ENCODE measurements at regions not wholly inside any gene's neighbourhood (a gene's known extent, or its start where the extent isn't known, plus 50 kb on each side); places are given as distances from the start of the nearest gene placed in this dataset.
"Not testable (repeated sequence)": the region's sequence is repeated elsewhere in the genome, so short reads cannot be mapped to it uniquely, and the experiment has no call there.

GRCh38 chr5:108472237-108472636, 90.3 kb upstream of the FBXL17 start:
- Histone ChIP-seq H3K27me3 (ENCODE audit: control insufficient read depth, insufficient read depth, low read length) (no peaks in the 10 kb centered on the region), H3K4me3 (ENCODE audit: low read length) (no peak overlapping the region), H3K4me1 (ENCODE audit: control insufficient read depth, insufficient read depth, low read length) (no peaks in the 10 kb centered on the region), H3K27ac (ENCODE audit: low read length) (no peak overlapping the region), H3K9me3 (replicated peaks; ENCODE audit: control insufficient read depth, low read depth, low read length) (no peaks in the 10 kb centered on the region), H3K36me3 (ENCODE audit: control insufficient read depth, insufficient read depth, low read length) (no peaks in the 10 kb centered on the region)
- 64% methylated on average over 3 of the region's 3 CpGs for WGBS (ENCODE audit: insufficient coverage)
- DNase-seq, result peak; percentile 1

GRCh38 chr5:108467563-108467962, 85.7 kb upstream of the FBXL17 start:
- no peak overlapping the region for H3K4me3 ChIP-seq (ENCODE audit: low read length)
- H3K36me3 ChIP-seq (ENCODE audit: control insufficient read depth, insufficient read depth, low read length), result no peaks in the 10 kb centered on the region
- H3K27me3 ChIP-seq (ENCODE audit: control insufficient read depth, insufficient read depth, low read length), result no peaks in the 10 kb centered on the region
- no peaks in the 10 kb centered on the region for H3K4me1 ChIP-seq (ENCODE audit: control insufficient read depth, insufficient read depth, low read length)
- no peak for DNase-seq
- H3K27ac ChIP-seq (ENCODE audit: low read length), result no peak overlapping the region
- no peaks in the 10 kb centered on the region for H3K9me3 ChIP-seq (replicated peaks; ENCODE audit: control insufficient read depth, low read depth, low read length)
- no CpG with 5 or more reads among the region's 4 CpGs for WGBS (ENCODE audit: insufficient coverage)

DNA sequence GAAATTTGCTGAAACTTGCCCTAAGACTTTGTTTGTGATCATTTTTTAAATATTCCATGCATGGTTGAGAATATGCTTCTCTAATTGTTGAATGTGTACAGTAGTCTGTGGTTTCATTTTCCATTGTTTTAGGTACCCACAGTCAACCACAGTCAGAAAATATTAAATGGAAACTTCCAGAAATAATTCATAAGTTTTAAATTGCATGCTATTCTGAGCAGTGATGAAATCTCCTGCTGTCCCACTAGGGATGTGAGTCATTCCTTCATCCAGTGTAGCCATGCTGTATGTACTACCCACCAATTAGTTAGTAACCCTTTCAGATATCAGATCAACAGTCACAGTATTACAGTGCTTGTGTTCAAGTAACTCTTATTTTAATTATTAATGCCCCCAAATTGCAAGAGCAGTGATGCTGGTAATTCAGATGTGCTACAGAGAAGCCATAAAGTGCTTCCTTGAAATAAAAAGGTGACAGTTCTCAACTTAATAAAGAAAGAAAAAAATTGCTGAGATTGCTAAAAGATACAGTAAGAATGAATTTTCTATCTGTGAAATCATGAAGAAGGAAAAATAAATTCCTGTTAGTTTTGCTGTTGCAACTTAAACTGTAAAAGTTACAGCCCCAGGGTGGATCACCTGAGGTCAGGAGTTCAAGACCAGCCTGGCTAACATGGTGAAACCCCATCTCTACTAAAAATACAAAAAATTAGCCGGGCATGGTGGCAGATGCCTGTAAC, 79.9 kb upstream of the FBXL17 start:
- no peak overlapping the region for H3K4me3 ChIP-seq (ENCODE audit: low read length)
- WGBS (ENCODE audit: insufficient coverage), result no CpG with 5 or more reads among the region's 1 CpG
- H3K4me1 ChIP-seq (ENCODE audit: control insufficient read depth, insufficient read depth, low read length), result no peaks in the 10 kb centered on the region
- DNase-seq, result peak; percentile 7
- no peak overlapping the region for H3K27ac ChIP-seq (ENCODE audit: low read length)
- H3K36me3 ChIP-seq (ENCODE audit: control insufficient read depth, insufficient read depth, low read length), result no peaks in the 10 kb centered on the region
- no peaks in the 10 kb centered on the region for H3K9me3 ChIP-seq (replicated peaks; ENCODE audit: control insufficient read depth, low read depth, low read length)
- no peaks in the 10 kb centered on the region for H3K27me3 ChIP-seq (ENCODE audit: control insufficient read depth, insufficient read depth, low read length)

DNA sequence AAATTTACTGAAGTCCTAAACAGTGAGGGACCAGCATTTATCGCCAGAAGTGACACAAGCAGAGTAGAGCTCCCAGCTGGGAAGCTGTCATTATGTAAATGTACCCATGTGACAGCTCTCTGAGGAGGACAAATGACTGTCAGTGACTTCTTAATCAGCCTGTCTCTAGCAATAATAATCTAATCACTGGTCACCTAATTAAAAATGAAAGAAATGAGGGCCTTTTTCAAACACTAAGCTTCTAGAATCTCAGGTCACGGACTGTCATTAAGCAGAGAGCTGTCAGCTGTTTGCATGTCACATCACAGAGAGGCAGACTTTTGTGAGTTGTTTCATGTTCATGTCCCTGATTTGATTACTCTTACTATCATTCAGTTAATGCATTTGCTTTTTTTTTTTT, 77.9 kb upstream of the FBXL17 start:
- Histone ChIP-seq H3K36me3 (ENCODE audit: control insufficient read depth, insufficient read depth, low read length) (no peaks in the 10 kb centered on the region), H3K4me3 (ENCODE audit: low read length) (no peak overlapping the region), H3K4me1 (ENCODE audit: control insufficient read depth, insufficient read depth, low read length) (no peaks in the 10 kb centered on the region), H3K27ac (ENCODE audit: low read length) (no peak overlapping the region), H3K27me3 (ENCODE audit: control insufficient read depth, insufficient read depth, low read length) (no peaks in the 10 kb centered on the region), H3K9me3 (replicated peaks; ENCODE audit: control insufficient read depth, low read depth, low read length) (no peaks in the 10 kb centered on the region)
- DNase-seq, result no peak
- WGBS (ENCODE audit: insufficient coverage), result no CpG with 5 or more reads among the region's 2 CpGs

DNA sequence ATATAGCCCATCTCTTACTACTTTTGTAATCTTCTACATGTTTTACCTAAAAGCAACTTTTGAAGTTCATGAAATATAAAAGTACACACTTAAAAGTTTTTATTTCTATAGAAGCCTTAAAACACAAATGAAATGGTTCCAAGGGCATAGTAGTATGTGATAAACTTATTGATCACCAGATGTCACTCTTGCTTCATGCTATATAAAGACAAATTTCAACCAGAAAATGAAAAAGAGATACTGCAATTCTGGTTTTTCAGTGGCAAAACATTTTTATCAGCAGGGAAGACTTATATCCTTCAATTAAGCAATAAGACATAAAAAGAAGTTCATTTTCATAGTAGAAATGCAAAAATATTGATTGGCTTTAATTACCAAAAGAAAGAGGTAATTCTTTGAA, 69.4 kb upstream of the FBXL17 start:
- Histone ChIP-seq H3K4me3 (ENCODE audit: low read length) (no peak overlapping the region), H3K27me3 (ENCODE audit: control insufficient read depth, insufficient read depth, low read length) (no peaks in the 10 kb centered on the region), H3K36me3 (ENCODE audit: control insufficient read depth, insufficient read depth, low read length) (no peaks in the 10 kb centered on the region), H3K4me1 (ENCODE audit: control insufficient read depth, insufficient read depth, low read length) (no peaks in the 10 kb centered on the region), H3K9me3 (replicated peaks; ENCODE audit: control insufficient read depth, low read depth, low read length) (no peaks in the 10 kb centered on the region), H3K27ac (ENCODE audit: low read length) (no peak overlapping the region)
- no peak for DNase-seq

- H3K36me3 ChIP-seq (ENCODE audit: control insufficient read depth, insufficient read depth, low read length); H3K4me1 ChIP-seq (ENCODE audit: control insufficient read depth, insufficient read depth, low read length); H3K9me3 ChIP-seq (replicated peaks; ENCODE audit: control insufficient read depth, low read depth, low read length); H3K4me3 ChIP-seq (ENCODE audit: low read length); H3K27me3 ChIP-seq (ENCODE audit: control insufficient read depth, insufficient read depth, low read length); DNase-seq; H3K27ac ChIP-seq (ENCODE audit: low read length): not testable (repeated sequence)
- WGBS (ENCODE audit: insufficient coverage), result no CpG with 5 or more reads among the region's 3 CpGs
These were observed 62.2 kb upstream of the FBXL17 start for GRCh38 chr5:108444130-108444529.

DNA sequence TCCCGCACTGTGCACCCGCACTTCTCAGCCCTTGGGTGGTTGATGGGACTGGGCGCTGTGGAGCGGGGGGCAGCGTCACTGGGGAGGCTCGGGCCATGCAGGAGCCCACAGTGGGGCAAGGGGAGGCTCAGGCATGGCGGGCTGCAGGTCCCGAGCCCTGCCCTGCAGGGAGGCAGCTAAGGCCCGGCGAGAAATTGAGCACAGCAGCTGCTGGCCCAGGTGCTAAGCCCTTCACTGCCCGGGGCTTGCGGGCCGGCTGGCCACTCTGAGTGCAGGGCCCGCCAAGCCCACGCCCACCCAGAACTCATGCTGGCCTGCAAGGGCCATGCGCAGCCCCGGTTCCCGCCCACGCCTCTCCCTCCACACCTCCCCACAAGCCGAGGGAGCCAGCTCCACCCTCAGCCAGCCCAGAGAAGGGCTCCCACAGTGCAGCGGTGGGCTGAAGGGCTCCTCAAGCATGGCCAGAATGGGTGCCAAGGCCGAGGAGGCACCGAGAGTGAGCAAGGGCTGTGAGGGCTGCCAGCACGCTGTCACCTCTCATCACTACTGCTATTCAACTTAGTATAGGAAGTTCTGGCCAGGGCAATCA, 60.3 kb upstream of the FBXL17 start:
- not testable (repeated sequence) for H3K9me3 ChIP-seq (replicated peaks; ENCODE audit: control insufficient read depth, low read depth, low read length); H3K36me3 ChIP-seq (ENCODE audit: control insufficient read depth, insufficient read depth, low read length); H3K4me1 ChIP-seq (ENCODE audit: control insufficient read depth, insufficient read depth, low read length); H3K27me3 ChIP-seq (ENCODE audit: control insufficient read depth, insufficient read depth, low read length); H3K4me3 ChIP-seq (ENCODE audit: low read length); H3K27ac ChIP-seq (ENCODE audit: low read length); DNase-seq
- 87% methylated on average over 17 of the region's 24 CpGs for WGBS (ENCODE audit: insufficient coverage)

DNA sequence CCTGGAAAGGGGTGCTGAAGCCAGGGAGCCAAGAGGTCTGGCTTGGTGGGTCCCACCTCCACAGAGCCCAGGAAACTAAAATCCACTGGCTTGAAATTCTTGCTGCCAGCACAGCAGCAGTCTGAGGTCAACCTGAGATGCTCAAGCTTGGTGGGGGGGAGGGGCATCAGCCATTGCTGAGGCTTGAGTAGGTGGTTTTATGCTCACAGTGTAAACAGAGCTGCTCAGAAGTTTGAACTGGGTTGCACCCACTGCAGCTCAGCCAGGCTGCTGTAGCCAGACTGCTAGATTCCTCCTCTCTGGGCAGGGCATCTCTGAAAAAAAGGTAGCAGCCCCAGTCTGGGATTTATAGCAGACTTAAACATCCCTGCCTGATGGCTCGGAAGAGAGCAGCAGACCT, 55.5 kb upstream of the FBXL17 start:
- 60% methylated on average over 1 of the region's 1 CpG for WGBS (ENCODE audit: insufficient coverage)
- H3K27me3 ChIP-seq (ENCODE audit: control insufficient read depth, insufficient read depth, low read length), result no peaks in the 10 kb centered on the region
- H3K4me1 ChIP-seq (ENCODE audit: control insufficient read depth, insufficient read depth, low read length), result no peaks in the 10 kb centered on the region
- H3K4me3 ChIP-seq (ENCODE audit: low read length), result no peak overlapping the region
- no peaks in the 10 kb centered on the region for H3K36me3 ChIP-seq (ENCODE audit: control insufficient read depth, insufficient read depth, low read length)
- no peak overlapping the region for H3K27ac ChIP-seq (ENCODE audit: low read length)
- H3K9me3 ChIP-seq (replicated peaks; ENCODE audit: control insufficient read depth, low read depth, low read length), result no peaks in the 10 kb centered on the region
- no peak for DNase-seq

DNA sequence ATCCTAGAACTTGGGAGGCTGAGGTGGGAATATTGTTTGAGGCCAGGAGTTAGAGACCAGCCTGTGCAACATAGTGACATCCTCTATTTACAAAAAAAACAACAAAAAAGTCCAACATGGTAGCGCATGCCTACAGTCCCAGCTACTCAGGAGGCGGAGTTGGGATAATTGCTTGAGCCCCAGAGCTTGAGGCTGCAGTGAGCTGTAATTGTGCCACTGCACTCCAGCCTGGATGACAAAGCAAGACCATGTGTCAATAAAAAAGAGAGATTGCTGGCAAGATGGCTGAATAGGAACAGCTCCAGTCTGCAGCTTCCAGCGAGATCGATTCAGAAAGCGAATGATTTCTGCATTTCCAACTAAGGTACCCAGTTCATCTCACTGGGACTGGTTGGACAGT, 54.8 kb upstream of the FBXL17 start:
- H3K36me3 ChIP-seq (ENCODE audit: control insufficient read depth, insufficient read depth, low read length), result no peaks in the 10 kb centered on the region
- no peaks in the 10 kb centered on the region for H3K9me3 ChIP-seq (replicated peaks; ENCODE audit: control insufficient read depth, low read depth, low read length)
- no peak for DNase-seq
- no peak overlapping the region for H3K27ac ChIP-seq (ENCODE audit: low read length)
- H3K4me1 ChIP-seq (ENCODE audit: control insufficient read depth, insufficient read depth, low read length), result no peaks in the 10 kb centered on the region
- no peak overlapping the region for H3K4me3 ChIP-seq (ENCODE audit: low read length)
- no peaks in the 10 kb centered on the region for H3K27me3 ChIP-seq (ENCODE audit: control insufficient read depth, insufficient read depth, low read length)
- WGBS (ENCODE audit: insufficient coverage), result 79% methylated on average over 4 of the region's 5 CpGs

DNA sequence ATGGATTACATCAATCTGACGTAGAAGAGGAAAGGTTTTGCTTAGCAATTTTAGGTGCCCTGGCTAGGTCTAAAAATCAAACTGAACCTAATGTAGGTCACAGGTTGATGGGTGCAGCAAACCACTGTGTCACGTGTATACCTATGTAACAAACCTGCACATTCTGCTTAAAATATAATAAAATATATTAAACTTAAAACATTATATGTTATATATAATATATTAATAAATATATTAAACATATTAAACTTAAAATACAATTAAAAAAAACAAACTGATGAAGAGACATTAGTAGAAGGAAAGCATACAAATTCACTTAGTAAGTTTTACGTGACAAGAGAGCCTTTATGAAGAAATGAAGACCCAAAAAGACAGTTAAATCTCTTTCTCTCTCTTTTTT, 51.7 kb upstream of the FBXL17 start:
- H3K4me3 ChIP-seq (ENCODE audit: low read length), result no peak overlapping the region
- H3K27ac ChIP-seq (ENCODE audit: low read length), result no peak overlapping the region
- H3K9me3 ChIP-seq (replicated peaks; ENCODE audit: control insufficient read depth, low read depth, low read length), result no peaks in the 10 kb centered on the region
- no peaks in the 10 kb centered on the region for H3K27me3 ChIP-seq (ENCODE audit: control insufficient read depth, insufficient read depth, low read length)
- H3K36me3 ChIP-seq (ENCODE audit: control insufficient read depth, insufficient read depth, low read length), result no peaks in the 10 kb centered on the region
- H3K4me1 ChIP-seq (ENCODE audit: control insufficient read depth, insufficient read depth, low read length), result no peaks in the 10 kb centered on the region
- no CpG with 5 or more reads among the region's 3 CpGs for WGBS (ENCODE audit: insufficient coverage)
- DNase-seq, result no peak

- Histone ChIP-seq H3K36me3 (ENCODE audit: control insufficient read depth, insufficient read depth, low read length) (no peaks in the 10 kb centered on the region), H3K4me1 (ENCODE audit: control insufficient read depth, insufficient read depth, low read length) (no peaks in the 10 kb centered on the region), H3K27me3 (ENCODE audit: control insufficient read depth, insufficient read depth, low read length) (no peaks in the 10 kb centered on the region), H3K4me3 (ENCODE audit: low read length) (no peak overlapping the region), H3K27ac (ENCODE audit: low read length) (no peak overlapping the region), H3K9me3 (replicated peaks; ENCODE audit: control insufficient read depth, low read depth, low read length) (no peaks in the 10 kb centered on the region)
- WGBS (ENCODE audit: insufficient coverage), result no CpG with 5 or more reads among the region's 2 CpGs
- DNase-seq, result peak; percentile 9
These were observed 50.1 kb upstream of the FBXL17 start for GRCh38 chr5:108432024-108432423.
